HPDE6-E6E7 (cell line): ENCODE measurements at regions not wholly inside any gene's neighbourhood (a gene's known extent, or its start where the extent isn't known, plus 50 kb on each side); places are given as distances from the start of the nearest gene placed in this dataset.

Experiments
- DNase-seq: peaks from one replicate; pipeline ENCODE4 v3.0.0; 2011; ENCODE audit warnings: missing footprints; ENCODE audit errors: extremely low spot score

GRCh38 chr2:46850742-46851141 lies 64.9 kb downstream of the MCFD2 start:
- no peak for DNase-seq

DNA sequence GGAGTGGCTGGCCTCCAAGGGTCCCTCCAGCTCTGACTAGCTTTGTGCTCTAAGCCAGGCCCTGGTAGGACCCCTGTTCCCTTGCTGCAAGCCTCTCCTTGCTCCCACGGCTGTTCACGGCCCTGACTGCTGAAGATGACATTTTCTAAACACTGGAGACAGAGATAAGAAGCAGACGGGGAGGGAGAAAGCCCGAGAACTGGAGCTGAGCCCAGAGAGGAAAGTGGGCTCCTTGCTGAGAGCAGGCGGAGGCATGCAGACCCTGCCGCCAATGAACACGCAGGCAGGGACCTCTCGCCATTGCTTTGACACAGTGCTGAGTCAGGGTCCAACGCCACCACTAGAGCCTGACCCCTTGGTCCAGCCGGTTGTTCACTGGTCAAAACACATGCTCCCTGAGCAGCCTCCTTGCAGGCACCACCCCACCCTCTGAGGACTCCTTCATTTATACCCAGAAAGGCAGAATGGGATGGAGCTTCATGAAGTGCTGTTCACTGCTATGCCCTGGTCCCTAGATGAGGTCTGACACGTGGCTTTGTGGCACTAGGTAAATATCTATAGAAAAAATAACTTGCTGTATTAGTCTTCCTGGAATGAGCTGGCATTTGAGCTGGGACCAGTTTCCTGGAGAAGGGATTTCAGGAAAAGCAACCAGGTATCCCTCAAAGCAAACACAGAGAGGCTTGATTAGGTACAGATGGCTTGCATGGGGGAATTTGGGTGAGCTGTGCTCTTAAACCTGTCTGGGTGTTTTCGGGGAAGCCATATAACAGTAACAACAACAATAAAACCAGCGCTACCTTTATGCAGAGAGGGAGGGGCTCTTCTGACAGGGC lies 65.7 kb downstream of the MCFD2 start:
- DNase-seq, result no peak

GRCh38 chr2:46849046-46849715 lies 66.4 kb downstream of the MCFD2 start:
- DNase-seq, result no peak

- DNase-seq, result no peak
Measured at GRCh38 chr2:46848447-46848846, 67.2 kb downstream of the MCFD2 start.

- no peak for DNase-seq
Measured at GRCh38 chr2:46847726-46848412, 67.7 kb downstream of the MCFD2 start.

- peak; percentile 64 for DNase-seq
Measured at GRCh38 chr2:46847185-46847710, 68.4 kb downstream of the MCFD2 start.

DNA sequence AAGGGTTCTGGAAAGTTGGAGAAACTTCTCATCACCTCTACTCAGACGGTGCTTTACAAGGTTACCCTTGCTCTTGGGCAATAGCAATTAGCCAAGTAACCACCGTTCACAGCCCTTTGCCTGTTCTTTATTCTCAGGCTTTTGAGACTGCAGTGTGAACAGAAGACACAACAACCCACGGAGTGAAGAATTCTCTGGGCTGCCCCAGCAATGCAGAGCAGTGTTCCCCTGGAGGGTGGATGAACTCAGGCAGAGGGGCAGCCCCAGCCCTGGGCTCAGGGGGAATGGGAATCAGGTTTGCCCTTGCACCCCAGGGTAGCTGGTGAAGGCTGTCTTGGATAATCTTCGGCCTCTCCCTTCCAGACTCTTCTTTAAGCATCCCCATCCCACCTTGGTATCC lies 69.1 kb downstream of the MCFD2 start:
- no peak for DNase-seq

GRCh38 chr2:46845542-46846486 lies 69.8 kb downstream of the MCFD2 start:
- DNase-seq, result no peak

- DNase-seq, result no peak
Measured at GRCh38 chr2:46844443-46844842, 71.2 kb downstream of the MCFD2 start.

DNA sequence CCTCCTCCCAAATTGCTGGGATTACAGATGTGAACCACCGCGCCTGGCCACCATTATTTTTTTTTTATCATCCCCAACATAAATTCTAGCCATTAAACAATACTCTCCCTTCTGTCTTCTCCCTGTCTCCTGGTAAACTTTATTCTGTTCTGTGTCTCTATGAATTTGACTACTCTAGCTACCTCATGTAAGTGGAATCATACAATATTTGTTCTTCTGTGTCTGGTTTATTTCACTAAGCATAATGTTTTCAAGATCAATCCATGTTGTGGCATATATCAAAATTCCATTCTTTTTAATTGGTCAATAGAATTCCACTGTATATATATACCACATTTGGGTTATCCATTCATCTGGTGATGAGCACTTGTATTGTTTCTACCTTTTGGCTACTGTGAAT lies 71.6 kb downstream of the MCFD2 start:
- DNase-seq, result no peak

DNA sequence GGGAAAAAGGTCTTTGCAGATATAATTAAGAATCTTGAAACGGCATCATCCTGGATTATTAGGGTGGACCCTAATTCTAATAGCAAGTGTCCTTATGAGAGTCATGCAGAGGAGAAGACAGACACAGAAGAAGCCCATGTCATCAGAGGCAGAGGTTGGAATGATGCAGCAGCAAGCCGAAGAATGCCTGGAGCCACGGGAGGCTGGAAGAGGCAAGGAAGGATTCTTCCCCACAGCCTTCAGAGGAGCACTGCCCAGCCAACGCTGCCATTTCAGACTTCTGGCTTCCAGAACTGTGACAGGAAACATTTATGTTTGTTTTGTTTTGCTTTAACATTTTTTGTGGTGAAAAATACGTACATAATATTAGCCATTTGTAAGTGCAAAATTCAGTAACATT lies 72.3 kb downstream of the MCFD2 start:
- DNase-seq, result no peak

GRCh38 chr2:46842876-46843275 lies 72.7 kb downstream of the MCFD2 start:
- no peak for DNase-seq

DNA sequence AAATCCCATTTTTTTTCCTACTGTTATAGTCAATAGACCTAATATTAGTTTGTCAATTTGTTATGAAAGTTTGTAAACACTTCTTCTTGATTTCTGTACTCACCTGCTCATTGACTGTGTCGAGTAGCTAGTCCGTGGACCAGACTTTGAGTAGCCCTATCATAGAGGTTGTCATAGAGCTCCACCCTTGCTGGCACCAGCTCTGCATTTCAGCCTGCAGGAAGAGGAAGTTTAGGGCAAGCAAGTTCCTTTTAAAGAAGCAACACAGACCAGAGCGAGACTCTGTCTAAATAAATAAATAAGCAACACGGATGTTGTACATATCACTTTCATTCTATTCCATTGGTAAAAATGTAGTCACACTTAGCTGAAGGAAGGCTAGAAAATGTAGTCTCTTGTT lies 74.0 kb downstream of the MCFD2 start:
- no peak for DNase-seq

DNA sequence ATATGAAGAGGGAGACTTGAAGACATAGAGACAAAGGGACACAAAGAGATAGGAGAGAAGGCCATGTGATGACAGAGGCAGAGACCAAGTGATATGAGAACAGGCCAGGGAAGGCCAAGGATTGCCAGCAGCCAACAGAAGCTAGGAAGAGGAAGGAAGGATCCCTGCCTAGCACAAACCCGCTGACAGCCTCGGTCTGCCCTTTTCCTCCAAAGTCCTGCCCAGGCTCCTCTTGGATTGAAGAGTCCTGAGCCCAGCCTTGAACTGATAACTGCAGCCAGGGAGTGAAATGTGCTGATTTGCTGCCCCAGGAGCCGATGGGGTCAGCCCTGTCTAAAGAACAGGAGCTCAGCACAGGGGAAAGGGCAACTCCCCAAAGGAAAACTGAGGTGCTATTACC lies 76.6 kb downstream of the MCFD2 start:
- no peak for DNase-seq

- no peak for DNase-seq
Measured at GRCh38 chr2:46837704-46838103, 77.9 kb downstream of the MCFD2 start.

GRCh38 chr2:46837112-46837454 lies 78.5 kb downstream of the MCFD2 start:
- DNase-seq, result no peak

- no peak for DNase-seq
Measured at GRCh38 chr2:46836295-46837111, 79.1 kb downstream of the MCFD2 start.

GRCh38 chr2:46835520-46835919 lies 80.1 kb downstream of the MCFD2 start:
- no peak for DNase-seq

DNA sequence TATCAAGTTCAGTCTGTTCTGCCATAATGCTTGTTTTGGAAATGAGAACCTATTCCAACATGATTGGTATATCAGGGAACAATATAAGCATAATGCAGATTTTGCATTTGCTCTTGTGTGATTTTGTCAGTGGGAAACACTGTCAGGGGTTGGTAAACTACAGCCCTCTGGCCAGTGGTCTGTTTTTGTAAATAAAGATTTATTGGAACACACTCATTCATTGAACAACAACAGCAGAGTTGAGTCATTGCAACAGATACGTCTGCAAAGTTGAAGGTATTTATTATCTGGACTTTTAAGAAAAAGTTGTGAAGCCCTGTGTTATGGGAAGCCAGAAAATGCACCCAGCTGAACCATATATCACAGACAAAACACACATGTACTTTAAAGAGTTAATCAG lies 83.1 kb downstream of the MCFD2 start:
- no peak for DNase-seq

GRCh38 chr2:46831869-46832265 lies 83.7 kb downstream of the MCFD2 start:
- DNase-seq, result no peak
